OCI-LY7 (cell line): ENCODE measurements at regions not wholly inside any gene's neighbourhood (a gene's known extent, or its start where the extent isn't known, plus 50 kb on each side); places are given as distances from the start of the nearest gene placed in this dataset.

Experiments
- BruUV-seq: library from RNA; stranded (reverse); fragments of 400-500 nt; replicated peaks from 2 replicates; lab custom pipeline; 2021; lab: Mats Ljungman, UMichigan
- CTCF ChIA-PET: fragments of 300-600 bp; sonication (Branson Sonifier 250); formaldehyde crosslinking; loops from one replicate; lab custom pipeline; 2022; ENCODE audit warnings: antibody characterized with exemption; ENCODE audit not compliant: unreplicated experiment; lab: Charles Lee
- POLR2A ChIA-PET: fragments of 300-600 bp; sonication (Branson Sonifier 250); formaldehyde crosslinking; loops from one replicate; lab custom pipeline; 2022; ENCODE audit warnings: antibody characterized with exemption; lab: Charles Lee
- DNase-seq: peaks from one replicate; pipeline ENCODE4 v3.0.0-alpha.2; 2015; ENCODE audit warnings: low spot score
- H2AFZ ChIP-seq: fragments of 200-600 bp; sonication (generic), shearing (Covaris generic); 2 replicates; pipeline ENCODE4 v1.6.1; 2014; ENCODE audit warnings: mild to moderate bottlenecking, antibody characterized with exemption, low read length, moderate library complexity
- H3K27ac ChIP-seq: fragments of 200-600 bp; sonication (generic); 2 replicates; pipeline ENCODE4 v1.5.1; 2014; ENCODE audit warnings: mixed run types, low read depth, mild to moderate bottlenecking, moderate library complexity, low read length, inconsistent platforms; ENCODE audit not compliant: poor library complexity, severe bottlenecking
- H3K36me3 ChIP-seq: fragments of 200-600 bp; sonication (generic); 2 replicates; pipeline ENCODE4 v1.6.1; 2014; ENCODE audit warnings: mild to moderate bottlenecking, antibody characterized with exemption, low read length, moderate library complexity, mixed read lengths; ENCODE audit not compliant: insufficient read depth
- H3K4me1 ChIP-seq: fragments of 200-600 bp; sonication (generic); 2 replicates; pipeline ENCODE4 v1.5.1; 2014; ENCODE audit warnings: mild to moderate bottlenecking, low read length; ENCODE audit not compliant: insufficient read depth, poor library complexity, severe bottlenecking
- H3K4me2 ChIP-seq: fragments of 200-600 bp; sonication (generic); 2 replicates; pipeline ENCODE4 v1.6.1; 2014; ENCODE audit warnings: mild to moderate bottlenecking, low read length
- H3K4me3 ChIP-seq: fragments of 200-600 bp; sonication (generic); 2 replicates; pipeline ENCODE4 v1.5.1; 2014; ENCODE audit warnings: mild to moderate bottlenecking, low read depth, low read length; ENCODE audit not compliant: poor library complexity, severe bottlenecking
- H3K79me2 ChIP-seq: fragments of 200-600 bp; sonication (generic); 2 replicates; pipeline ENCODE4 v1.6.1; 2016; ENCODE audit warnings: low read depth, mild to moderate bottlenecking, low read length, moderate library complexity, mixed read lengths; ENCODE audit not compliant: insufficient read depth
- H3K9me2 ChIP-seq: fragments of 200-600 bp; sonication (generic); 2 replicates; pipeline ENCODE4 v1.6.1; 2016; ENCODE audit warnings: mild to moderate bottlenecking, low read length, mixed read lengths; ENCODE audit not compliant: insufficient read depth
- H3K9me3 ChIP-seq: fragments of 200-600 bp; sonication (generic); 2 replicates; pipeline ENCODE4 v1.6.1; 2014; ENCODE audit warnings: mild to moderate bottlenecking, mixed run types, low read length, mixed read lengths
- H4K20me1 ChIP-seq: fragments of 200-600 bp; sonication (generic); 2 replicates; pipeline ENCODE4 v1.6.1; 2014; ENCODE audit warnings: mild to moderate bottlenecking, antibody characterized with exemption, low read length, moderate library complexity, mixed read lengths; ENCODE audit not compliant: insufficient read depth
- CTCF ChIP-seq: fragments of 200-600 bp; sonication (generic); conservative IDR thresholded peaks from 2 replicates; pipeline ENCODE4 v1.5.1; 2014; ENCODE audit warnings: mild to moderate bottlenecking, antibody characterized with exemption, low read length, moderate library complexity, mixed read lengths
- EZH2phosphoT487 ChIP-seq: fragments of 200-600 bp; sonication (generic); IDR thresholded peaks from 2 replicates; pipeline ENCODE4 v1.6.1; 2018; ENCODE audit warnings: low read depth, borderline replicate concordance, mild to moderate bottlenecking, mixed run types, antibody characterized with exemption, low read length, moderate library complexity, mixed read lengths
- intact Hi-C: fragments of 100-400 bp; cut with micrococcal nuclease; formaldehyde crosslinking; loops from one replicate; pipeline ENCODE4 v1.10.0; 2022; ENCODE audit not compliant: unreplicated experiment

- CTCF ChIA-PET, result no interaction called here
These were observed 677.6 kb upstream of the ID2 start for GRCh38 chr2:8004250-8004681.

GRCh38 chr2:8006181-8006580 lies 675.7 kb upstream of the ID2 start:
- no TSS peak for BruUV-seq
- H3K9me2 ChIP-seq, result no peaks in the 10 kb centered on the region
- H3K27ac ChIP-seq, result no peak overlapping the region
- H3K79me2 ChIP-seq, result no peaks in the 10 kb centered on the region
- H3K4me2 ChIP-seq, result no peak overlapping the region
- no peaks in the 10 kb centered on the region for H3K36me3 ChIP-seq
- peaks cover 28% of the 10 kb centered on the region for H3K4me1 ChIP-seq
- no peak overlapping the region for H3K4me3 ChIP-seq
- no peak for DNase-seq
- no peak overlapping the region; the same call in 1 of the 2 replicates for H2AFZ ChIP-seq
- intact Hi-C loops, result no loop called here
- CTCF ChIA-PET, result no interaction called here
- POLR2A ChIA-PET, result interaction anchor here (0.7 to 1.5 kb wide), 2 partner anchors 10 to 107 kb away, joined by 4 to 5 read pairs; no protein-coding TSS in a partner anchor
- no peak for TF ChIP-seq CTCF
- no peak for TF ChIP-seq EZH2phosphoT487
- no peaks in the 10 kb centered on the region for H3K9me3 ChIP-seq
- H4K20me1 ChIP-seq, result no peaks in the 10 kb centered on the region

More at GRCh38 chr2:8004250-8004681, 677.6 kb upstream of the ID2 start:
- Histone ChIP-seq H3K4me3 (no peak overlapping the region), H3K36me3 (no peaks in the 10 kb centered on the region), H3K4me1 (peaks cover 31% of the 10 kb centered on the region), H2AFZ (peak overlapping the region; percentile 29; the same call in 1 of the 2 replicates), H3K27ac (no peak overlapping the region), H3K4me2 (peak overlapping the region; percentile 34), H3K79me2 (no peaks in the 10 kb centered on the region), H3K9me3 (no peaks in the 10 kb centered on the region), H3K9me2 (no peaks in the 10 kb centered on the region), H4K20me1 (no peaks in the 10 kb centered on the region)
- DNase-seq, result peak; percentile 29
- POLR2A ChIA-PET, result interaction anchor here (0.5 to 0.8 kb wide), 2 partner anchors 93 to 750 kb away, joined by 3 read pairs; no protein-coding TSS in a partner anchor
- intact Hi-C loops, result loop anchor here (5.0 kb wide), 1 partner anchor 683 kb away; no protein-coding TSS in a partner anchor
- BruUV-seq, result no TSS peak
- TF ChIP-seq CTCF (no peak), EZH2phosphoT487 (no peak)

DNA sequence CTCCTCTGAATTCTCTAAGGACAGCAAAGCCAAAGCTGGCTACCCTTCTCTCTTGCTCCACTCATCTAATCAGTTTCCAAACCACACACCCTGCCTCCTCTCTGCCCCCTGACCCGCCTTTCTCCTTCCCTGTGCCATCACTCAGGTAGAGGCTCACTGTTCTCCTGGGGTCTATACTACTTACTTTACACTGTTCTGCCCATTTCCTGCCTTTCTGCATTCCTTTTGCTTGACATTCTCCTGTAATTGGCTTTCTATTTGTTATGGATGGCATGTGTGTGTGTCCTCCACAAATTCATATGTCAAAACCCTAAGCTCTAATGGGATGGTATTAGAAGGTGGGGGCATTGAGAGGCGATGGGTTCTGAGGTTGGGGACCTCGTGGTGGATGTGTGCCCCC lies 675.2 kb upstream of the ID2 start:
- intact Hi-C loops, result no loop called here
- no peak overlapping the region for H3K27ac ChIP-seq
- H3K79me2 ChIP-seq, result no peaks in the 10 kb centered on the region
- no peak overlapping the region for H3K4me3 ChIP-seq
- CTCF ChIA-PET, result interaction anchor here (0.6 kb wide), 1 partner anchor 116 kb away, joined by 3 read pairs; no protein-coding TSS in a partner anchor
- no peak overlapping the region; the same call in 1 of the 2 replicates for H2AFZ ChIP-seq
- TF ChIP-seq EZH2phosphoT487, result no peak
- no peak for TF ChIP-seq CTCF
- BruUV-seq, result no TSS peak
- no peak for DNase-seq
- POLR2A ChIA-PET, result interaction anchor here (0.7 to 1.5 kb wide), 3 partner anchors 11 to 107 kb away, joined by 3 to 5 read pairs (median 4); no protein-coding TSS in a partner anchor
- no peaks in the 10 kb centered on the region for H3K9me3 ChIP-seq
- no peak overlapping the region for H3K4me2 ChIP-seq
- peaks cover 25% of the 10 kb centered on the region for H3K4me1 ChIP-seq
- no peaks in the 10 kb centered on the region for H3K36me3 ChIP-seq
- H3K9me2 ChIP-seq, result no peaks in the 10 kb centered on the region
- H4K20me1 ChIP-seq, result no peaks in the 10 kb centered on the region
